ENCODE measurements at regions not wholly inside any gene's neighbourhood (a gene's known extent, or its start where the extent isn't known, plus 50 kb on each side); places are given as distances from the start of the nearest gene placed in this dataset.

DNA sequence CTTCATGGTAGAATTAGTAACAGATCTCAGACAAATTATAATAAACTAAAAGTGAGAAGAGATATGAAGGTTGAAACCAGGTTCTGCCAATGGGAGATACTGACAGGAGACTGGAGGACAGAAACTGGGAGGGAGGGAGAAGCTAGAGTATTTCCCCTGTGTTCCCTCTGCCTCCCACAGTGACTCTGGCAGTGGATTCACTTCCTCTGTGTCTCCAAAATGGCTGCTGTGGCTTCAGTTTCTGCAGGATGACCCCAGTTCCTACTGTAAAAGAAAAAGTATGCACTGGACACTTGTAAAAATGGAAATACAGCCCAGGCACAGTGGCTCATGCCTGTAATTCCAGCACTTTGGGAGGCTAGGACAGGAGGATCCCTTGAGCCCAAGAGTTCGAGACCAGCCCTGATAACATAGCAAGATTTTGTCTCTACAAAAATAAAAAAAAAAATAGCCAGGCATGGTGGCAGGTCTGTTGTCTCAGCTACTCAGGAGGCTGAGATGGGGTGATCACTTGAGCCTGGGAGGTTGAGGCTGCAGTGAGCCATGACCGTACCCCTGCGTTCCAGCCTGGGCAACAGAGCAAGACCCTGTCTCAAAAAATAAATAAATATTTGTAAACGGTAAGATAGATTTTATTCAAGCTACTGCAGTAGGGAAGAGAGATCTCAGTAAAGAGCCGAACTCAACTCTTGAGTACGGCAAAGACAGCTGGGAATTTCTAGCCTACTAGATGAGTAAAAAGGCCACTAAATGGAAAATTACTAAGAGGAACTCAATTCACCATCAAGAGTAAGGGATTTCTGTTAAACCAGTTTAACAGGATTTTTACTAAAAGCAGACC, 156.6 kb upstream of the TRIM24 start:
- no peak for TF ChIP-seq HOXA7 (CRISPR knock-in tag; IDR thresholded peaks at IDR 0.05)
- TF ChIP-seq FOSB (CRISPR knock-in tag; IDR thresholded peaks at IDR 0.05): no peak
- TF ChIP-seq, protein P1, sequence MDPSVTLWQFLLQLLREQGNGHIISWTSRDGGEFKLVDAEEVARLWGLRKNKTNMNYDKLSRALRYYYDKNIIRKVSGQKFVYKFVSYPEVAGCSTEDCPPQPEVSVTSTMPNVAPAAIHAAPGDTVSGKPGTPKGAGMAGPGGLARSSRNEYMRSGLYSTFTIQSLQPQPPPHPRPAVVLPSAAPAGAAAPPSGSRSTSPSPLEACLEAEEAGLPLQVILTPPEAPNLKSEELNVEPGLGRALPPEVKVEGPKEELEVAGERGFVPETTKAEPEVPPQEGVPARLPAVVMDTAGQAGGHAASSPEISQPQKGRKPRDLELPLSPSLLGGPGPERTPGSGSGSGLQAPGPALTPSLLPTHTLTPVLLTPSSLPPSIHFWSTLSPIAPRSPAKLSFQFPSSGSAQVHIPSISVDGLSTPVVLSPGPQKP (IDR thresholded peaks at IDR 0.05; ENCODE audit: low read depth, low read length): no peak
- no peak for TF ChIP-seq BHLHE40 (IDR thresholded peaks at IDR 0.05; ENCODE audit: low read depth, low read length)
- no peak for TF ChIP-seq ESRRA (IDR thresholded peaks at IDR 0.05; ENCODE audit: borderline replicate concordance, low read length)
- TF ChIP-seq, protein P2, sequence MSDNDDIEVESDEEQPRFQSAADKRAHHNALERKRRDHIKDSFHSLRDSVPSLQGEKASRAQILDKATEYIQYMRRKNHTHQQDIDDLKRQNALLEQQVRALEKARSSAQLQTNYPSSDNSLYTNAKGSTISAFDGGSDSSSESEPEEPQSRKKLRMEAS (IDR thresholded peaks at IDR 0.05): no peak
- no peak for TF ChIP-seq JUN (IDR thresholded peaks at IDR 0.05)
- TF ChIP-seq POLR2AphosphoS2 (conservative IDR thresholded peaks at IDR 0.05; ENCODE audit: low read length): no peak
- no peak for TF ChIP-seq GATA3 (IDR thresholded peaks at IDR 0.05; ENCODE audit: borderline replicate concordance)
- no peak for TF ChIP-seq EP300 (IDR thresholded peaks at IDR 0.05)
- H3K27ac ChIP-seq: no peak overlapping the region
- ChIA-PET CTCF (interaction anchor here (1.4 kb wide), 1 partner anchor 10 kb away, joined by 4 read pairs; no protein-coding TSS in a partner anchor), POLR2A (no interaction called here)
- H3K9me3 ChIP-seq: no peaks in the 10 kb centered on the region
- H3K4me1 ChIP-seq: no peaks in the 10 kb centered on the region
- no peak overlapping the region for H3K4me2 ChIP-seq
- ATAC-seq (no peak), DNase-seq (ENCODE audit: low read depth in 1 of 2, low spot score in 1 of 2) (no peak), FAIRE-seq (no peak)
- H3K4me3 ChIP-seq: no peak overlapping the region
- 50% methylated on average over 6 of the region's 6 CpGs for WGBS (ENCODE audit: missing lambda C conversion rate)

DNA sequence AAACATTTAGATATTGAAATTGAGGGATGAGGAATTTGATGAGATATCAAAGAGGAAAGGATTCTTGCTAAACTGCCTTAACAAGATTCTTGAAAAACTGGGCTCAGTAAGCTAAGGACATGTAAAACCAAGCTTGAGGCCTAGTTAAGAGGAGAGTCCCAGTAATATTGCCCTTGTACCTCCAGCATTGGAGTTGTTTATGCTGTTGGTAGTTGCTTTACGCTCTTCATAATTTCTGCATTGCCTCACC, 156.1 kb upstream of the TRIM24 start:
- Histone ChIP-seq H3K4me1 (no peaks in the 10 kb centered on the region), H3K27ac (no peak overlapping the region), H3K4me3 (no peak overlapping the region), H3K4me2 (no peak overlapping the region), H3K9me3 (no peaks in the 10 kb centered on the region)
- 67% methylated on average over 1 of the region's 1 CpG for WGBS (ENCODE audit: missing lambda C conversion rate)
- no peak for FAIRE-seq
- no peak for DNase-seq (ENCODE audit: low read depth in 1 of 2, low spot score in 1 of 2)
- ChIA-PET POLR2A (no interaction called here), CTCF (no interaction called here)
- no peak for ATAC-seq
- TF ChIP-seq CBX2 (IDR thresholded peaks at IDR 0.05; ENCODE audit: borderline replicate concordance, low read depth) (no peak), JUN (IDR thresholded peaks at IDR 0.05) (no peak), EP300 (IDR thresholded peaks at IDR 0.05) (no peak), POLR2A (IDR thresholded peaks at IDR 0.05; ENCODE audit: low read length) (no peak), MAFK (IDR thresholded peaks at IDR 0.05; ENCODE audit: partially characterized antibody) (no peak), SREBF2 (IDR thresholded peaks at IDR 0.05) (no peak), RCOR1 (IDR thresholded peaks at IDR 0.05; ENCODE audit: low read depth, low read length) (no peak), ZFP36 (IDR thresholded peaks at IDR 0.05; ENCODE audit: borderline replicate concordance, partially characterized antibody) (no peak), ZNF302 (CRISPR knock-in tag; IDR thresholded peaks at IDR 0.05) (no peak), NFE2L2 (conservative IDR thresholded peaks at IDR 0.05; ENCODE audit: low read length) (no peak), KDM1A (IDR thresholded peaks at IDR 0.05; ENCODE audit: low read depth) (no peak), NR3C1 (IDR thresholded peaks at IDR 0.05) (no peak), BHLHE40 (IDR thresholded peaks at IDR 0.05; ENCODE audit: low read depth, low read length) (no peak), NPAS2 (CRISPR knock-in tag; IDR thresholded peaks at IDR 0.05; ENCODE audit: borderline replicate concordance) (no peak), PHF8 (IDR thresholded peaks at IDR 0.05; ENCODE audit: borderline replicate concordance, low read depth) (no peak)
- TF ChIP-seq, protein P3, sequence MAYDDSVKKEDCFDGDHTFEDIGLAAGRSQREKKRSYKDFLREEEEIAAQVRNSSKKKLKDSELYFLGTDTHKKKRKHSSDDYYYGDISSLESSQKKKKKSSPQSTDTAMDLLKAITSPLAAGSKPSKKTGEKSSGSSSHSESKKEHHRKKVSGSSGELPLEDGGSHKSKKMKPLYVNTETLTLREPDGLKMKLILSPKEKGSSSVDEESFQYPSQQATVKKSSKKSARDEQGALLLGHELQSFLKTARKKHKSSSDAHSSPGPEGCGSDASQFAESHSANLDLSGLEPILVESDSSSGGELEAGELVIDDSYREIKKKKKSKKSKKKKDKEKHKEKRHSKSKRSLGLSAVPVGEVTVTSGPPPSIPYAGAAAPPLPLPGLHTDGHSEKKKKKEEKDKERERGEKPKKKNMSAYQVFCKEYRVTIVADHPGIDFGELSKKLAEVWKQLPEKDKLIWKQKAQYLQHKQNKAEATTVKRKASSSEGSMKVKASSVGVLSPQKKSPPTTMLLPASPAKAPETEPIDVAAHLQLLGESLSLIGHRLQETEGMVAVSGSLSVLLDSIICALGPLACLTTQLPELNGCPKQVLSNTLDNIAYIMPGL (CRISPR knock-in tag; IDR thresholded peaks at IDR 0.05; ENCODE audit: borderline replicate concordance): no peak
- TF ChIP-seq, protein P2 (IDR thresholded peaks at IDR 0.05): no peak
- TF ChIP-seq, protein P4, sequence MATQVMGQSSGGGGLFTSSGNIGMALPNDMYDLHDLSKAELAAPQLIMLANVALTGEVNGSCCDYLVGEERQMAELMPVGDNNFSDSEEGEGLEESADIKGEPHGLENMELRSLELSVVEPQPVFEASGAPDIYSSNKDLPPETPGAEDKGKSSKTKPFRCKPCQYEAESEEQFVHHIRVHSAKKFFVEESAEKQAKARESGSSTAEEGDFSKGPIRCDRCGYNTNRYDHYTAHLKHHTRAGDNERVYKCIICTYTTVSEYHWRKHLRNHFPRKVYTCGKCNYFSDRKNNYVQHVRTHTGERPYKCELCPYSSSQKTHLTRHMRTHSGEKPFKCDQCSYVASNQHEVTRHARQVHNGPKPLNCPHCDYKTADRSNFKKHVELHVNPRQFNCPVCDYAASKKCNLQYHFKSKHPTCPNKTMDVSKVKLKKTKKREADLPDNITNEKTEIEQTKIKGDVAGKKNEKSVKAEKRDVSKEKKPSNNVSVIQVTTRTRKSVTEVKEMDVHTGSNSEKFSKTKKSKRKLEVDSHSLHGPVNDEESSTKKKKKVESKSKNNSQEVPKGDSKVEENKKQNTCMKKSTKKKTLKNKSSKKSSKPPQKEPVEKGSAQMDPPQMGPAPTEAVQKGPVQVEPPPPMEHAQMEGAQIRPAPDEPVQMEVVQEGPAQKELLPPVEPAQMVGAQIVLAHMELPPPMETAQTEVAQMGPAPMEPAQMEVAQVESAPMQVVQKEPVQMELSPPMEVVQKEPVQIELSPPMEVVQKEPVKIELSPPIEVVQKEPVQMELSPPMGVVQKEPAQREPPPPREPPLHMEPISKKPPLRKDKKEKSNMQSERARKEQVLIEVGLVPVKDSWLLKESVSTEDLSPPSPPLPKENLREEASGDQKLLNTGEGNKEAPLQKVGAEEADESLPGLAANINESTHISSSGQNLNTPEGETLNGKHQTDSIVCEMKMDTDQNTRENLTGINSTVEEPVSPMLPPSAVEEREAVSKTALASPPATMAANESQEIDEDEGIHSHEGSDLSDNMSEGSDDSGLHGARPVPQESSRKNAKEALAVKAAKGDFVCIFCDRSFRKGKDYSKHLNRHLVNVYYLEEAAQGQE (IDR thresholded peaks at IDR 0.05): no peak
- TF ChIP-seq, protein P1 (IDR thresholded peaks at IDR 0.05; ENCODE audit: low read depth, low read length): no peak
- TF ChIP-seq, protein P5, sequence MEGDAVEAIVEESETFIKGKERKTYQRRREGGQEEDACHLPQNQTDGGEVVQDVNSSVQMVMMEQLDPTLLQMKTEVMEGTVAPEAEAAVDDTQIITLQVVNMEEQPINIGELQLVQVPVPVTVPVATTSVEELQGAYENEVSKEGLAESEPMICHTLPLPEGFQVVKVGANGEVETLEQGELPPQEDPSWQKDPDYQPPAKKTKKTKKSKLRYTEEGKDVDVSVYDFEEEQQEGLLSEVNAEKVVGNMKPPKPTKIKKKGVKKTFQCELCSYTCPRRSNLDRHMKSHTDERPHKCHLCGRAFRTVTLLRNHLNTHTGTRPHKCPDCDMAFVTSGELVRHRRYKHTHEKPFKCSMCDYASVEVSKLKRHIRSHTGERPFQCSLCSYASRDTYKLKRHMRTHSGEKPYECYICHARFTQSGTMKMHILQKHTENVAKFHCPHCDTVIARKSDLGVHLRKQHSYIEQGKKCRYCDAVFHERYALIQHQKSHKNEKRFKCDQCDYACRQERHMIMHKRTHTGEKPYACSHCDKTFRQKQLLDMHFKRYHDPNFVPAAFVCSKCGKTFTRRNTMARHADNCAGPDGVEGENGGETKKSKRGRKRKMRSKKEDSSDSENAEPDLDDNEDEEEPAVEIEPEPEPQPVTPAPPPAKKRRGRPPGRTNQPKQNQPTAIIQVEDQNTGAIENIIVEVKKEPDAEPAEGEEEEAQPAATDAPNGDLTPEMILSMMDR (IDR thresholded peaks at IDR 0.05): no peak
